DMS53 (cell line): ENCODE measurements at regions not wholly inside any gene's neighbourhood (a gene's known extent, or its start where the extent isn't known, plus 50 kb on each side); places are given as distances from the start of the nearest gene placed in this dataset.

Experiments used
- DNase-seq: peaks from one replicate; lab custom pipeline; 2025; lab: John Stamatoyannopoulos, UW

DNA sequence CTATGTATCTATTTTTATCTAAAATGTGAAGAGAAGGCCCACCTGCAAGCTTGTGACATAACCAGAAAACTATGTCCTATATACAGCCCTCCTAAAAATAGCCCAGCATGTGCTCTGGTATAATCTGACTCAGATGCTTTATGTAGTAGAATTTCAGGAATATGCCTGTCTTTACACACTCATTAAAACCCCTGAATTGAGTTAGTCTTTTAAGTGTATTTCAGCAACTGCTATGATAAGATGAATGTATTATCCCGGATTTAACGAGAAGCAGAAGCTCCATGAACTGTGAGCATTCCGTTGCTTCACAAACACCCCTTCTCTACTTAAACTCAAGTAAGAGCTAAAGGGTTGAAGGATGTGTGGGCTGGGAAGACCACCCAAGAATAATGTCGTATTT lies 89.9 kb upstream of the PRICKLE1 start:
- no peak for DNase-seq

DNA sequence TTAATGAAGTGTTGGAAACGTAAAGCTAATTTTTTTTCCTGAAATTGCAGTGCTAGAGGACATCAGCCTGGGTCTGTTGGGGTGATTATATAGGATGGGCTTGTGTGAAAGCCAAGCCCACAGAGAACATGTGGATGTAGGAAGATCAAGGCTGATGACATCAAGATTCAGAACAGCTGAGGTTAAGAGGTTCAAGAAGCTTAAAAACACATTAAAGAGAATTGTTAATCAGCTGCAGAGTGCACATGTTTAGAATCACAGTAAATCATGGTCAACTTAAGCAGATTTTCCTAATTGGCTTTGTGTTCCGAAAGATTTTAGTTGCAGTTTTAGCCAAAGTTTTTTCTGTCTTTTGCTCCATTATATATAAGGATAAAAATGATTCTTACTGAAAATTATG lies 87.9 kb upstream of the PRICKLE1 start:
- no peak for DNase-seq

DNA sequence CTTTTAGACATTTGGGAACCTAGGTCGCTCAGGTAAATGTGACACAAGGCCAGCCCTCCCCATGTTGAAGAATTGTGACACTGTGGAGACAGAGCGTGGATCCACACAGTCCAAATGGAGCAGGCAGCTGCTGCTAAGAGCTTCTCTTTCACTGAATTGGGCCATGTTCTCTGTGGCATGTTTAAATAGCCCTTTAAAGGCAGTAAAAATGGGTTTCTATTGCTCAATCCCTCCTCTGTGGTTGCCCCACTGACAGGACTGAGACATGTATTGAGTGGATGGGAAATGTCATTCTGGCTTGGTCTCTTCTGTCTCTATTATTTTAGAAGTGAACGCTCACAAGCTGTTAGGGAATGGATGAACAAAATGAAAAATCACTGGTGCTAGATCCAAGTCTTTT lies 84.0 kb upstream of the PRICKLE1 start:
- no peak for DNase-seq

DNA sequence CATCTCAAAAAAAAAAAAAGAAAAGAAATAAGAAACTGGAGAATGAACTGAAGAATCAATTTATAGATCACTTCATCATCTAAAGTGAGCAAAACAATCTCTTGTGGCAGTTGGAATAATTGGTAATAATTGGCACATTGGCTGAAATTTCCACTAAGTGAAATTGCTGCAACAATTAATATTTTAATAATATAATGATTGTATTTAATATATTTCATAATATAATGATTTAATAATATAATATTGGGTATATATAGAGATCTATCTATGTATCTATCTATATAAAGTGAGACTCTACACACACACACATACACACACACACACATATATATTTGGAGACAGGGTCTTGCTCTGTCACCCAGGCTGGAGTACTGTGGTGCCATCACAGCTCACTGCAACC lies 81.2 kb upstream of the PRICKLE1 start:
- no peak for DNase-seq

- no peak for DNase-seq
Observed at GRCh38 chr12:42669553-42669952, 80.0 kb upstream of the PRICKLE1 start.

DNA sequence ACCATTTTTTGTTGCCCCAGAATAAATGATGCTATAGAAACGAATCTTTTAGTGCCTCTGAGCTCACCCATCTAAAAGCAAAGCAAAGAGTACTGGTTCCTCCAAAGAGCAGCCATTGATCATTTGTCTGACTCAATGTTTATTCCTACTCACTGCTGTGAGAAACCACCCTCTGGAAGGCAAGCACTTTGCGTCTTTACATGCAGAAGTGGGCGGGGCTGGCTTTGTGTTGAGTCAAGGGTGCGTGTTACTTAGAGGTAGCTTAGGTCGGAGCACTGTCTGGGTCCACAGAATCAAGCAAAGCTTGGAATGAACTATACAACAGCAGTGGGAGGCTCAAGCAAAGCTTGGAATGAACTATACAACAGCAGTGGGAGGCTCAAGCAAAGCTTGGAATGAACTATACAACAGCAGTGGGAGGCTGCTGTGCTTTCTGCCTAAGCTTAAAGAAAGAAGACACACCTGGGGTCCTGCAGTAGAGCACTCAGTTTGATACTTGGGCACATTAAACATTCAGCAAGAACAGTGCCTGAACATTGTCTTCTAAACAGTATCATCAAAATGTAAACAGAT lies 77.2 kb upstream of the PRICKLE1 start:
- peak; percentile 55 for DNase-seq

DNA sequence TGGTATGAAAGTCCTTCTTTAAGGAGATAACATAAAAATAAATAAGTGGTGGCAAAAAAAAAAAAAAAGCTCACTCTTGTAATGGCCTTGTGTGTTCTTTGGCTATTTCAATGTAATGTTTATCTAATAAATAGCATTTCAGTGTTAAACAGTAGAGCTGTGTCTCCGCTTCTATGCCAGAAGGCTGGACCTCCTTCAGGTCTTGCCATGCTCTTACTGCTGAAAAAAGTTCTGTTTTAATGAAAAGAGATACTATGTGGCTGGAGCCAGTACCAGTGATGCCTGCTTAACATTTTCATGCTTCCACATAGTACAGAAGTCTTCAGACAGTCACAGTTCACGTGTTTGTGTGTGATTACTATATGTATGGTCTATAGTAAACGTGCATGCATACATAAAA lies 74.1 kb upstream of the PRICKLE1 start:
- no peak for DNase-seq

- DNase-seq, result peak; percentile 69
Observed at GRCh38 chr12:42660968-42661937, 71.7 kb upstream of the PRICKLE1 start.

- DNase-seq, result no peak
Observed at GRCh38 chr12:42660117-42660516, 70.6 kb upstream of the PRICKLE1 start.

GRCh38 chr12:42652048-42652447 lies 62.5 kb upstream of the PRICKLE1 start:
- peak; percentile 72 for DNase-seq

- no peak for DNase-seq
Observed at GRCh38 chr12:42648061-42648460, 58.5 kb upstream of the PRICKLE1 start.

GRCh38 chr12:42643881-42644579 lies 54.5 kb upstream of the PRICKLE1 start:
- no peak for DNase-seq

- no peak for DNase-seq
Observed at GRCh38 chr12:42641221-42641885, 51.8 kb upstream of the PRICKLE1 start.

- DNase-seq, result no peak
Observed at GRCh38 chr12:42640391-42640790, 50.8 kb upstream of the PRICKLE1 start.

- DNase-seq, result no peak
Observed at GRCh38 chr12:42639556-42639955, 50.0 kb upstream of the PRICKLE1 start.
